HT1080 (cell line): ENCODE measurements at regions not wholly inside any gene's neighbourhood (a gene's known extent, or its start where the extent isn't known, plus 50 kb on each side); places are given as distances from the start of the nearest gene placed in this dataset.

Experiments used
- DNase-seq: peaks from one replicate; pipeline ENCODE4 v3.0.0-alpha.2; 2015; ENCODE audit warnings: low read depth

DNA sequence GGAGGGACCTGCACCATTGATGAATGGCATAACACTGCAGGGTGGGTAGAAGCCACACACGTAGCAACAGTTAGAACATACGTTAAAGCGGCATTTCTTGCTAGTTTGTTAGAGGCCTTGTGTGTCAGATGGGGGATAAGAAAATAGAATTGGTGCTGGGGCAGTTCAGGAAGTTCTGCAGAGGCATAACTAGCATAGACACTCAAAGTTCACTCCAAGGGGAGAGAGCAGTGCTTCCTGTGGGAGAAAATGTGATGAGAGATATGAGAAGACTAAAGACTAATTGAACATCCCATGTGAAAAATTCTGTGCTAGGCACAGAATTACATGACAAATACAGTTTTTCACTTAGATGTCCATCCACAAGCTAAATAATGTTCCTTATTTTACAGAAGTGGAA, 327.1 kb downstream of the ZNF621 start:
- no peak for DNase-seq

DNA sequence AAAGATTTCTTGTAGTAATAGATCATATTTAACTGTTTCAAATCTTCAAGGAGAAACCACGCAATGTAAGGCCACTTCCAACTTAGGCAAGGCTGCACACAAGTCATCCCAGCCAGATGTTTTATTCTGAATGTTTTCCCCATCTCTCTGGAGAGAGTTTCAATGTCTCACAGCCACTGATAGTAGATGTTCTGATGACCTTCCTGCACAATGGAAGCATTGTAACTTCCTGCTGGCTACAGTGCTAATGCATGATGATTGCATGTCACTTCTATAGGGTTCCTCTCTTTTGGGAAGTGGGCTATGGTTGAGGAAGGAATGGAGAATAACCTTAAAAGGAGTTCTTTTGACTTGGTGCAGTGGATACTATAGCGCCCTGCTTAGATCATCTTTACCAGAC, 328.0 kb downstream of the ZNF621 start:
- DNase-seq: no peak

DNA sequence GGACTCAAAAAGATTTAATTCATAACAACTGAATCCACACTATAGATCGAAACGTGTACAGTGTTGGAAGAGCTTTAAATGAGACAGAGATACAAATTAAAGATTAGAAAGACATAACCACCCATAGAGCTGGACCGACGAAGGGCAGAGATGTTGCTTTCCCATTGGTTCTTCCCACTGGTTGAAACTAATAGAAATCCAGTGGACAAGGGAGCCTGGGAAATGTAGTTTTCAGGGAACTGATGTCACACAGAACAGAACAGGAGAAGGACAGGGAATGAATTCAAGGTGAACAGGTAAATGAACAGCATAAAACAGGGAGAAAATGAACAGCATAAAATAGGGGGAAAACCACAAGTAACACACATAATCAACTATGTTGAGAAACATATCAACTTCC, 328.7 kb downstream of the ZNF621 start:
- no peak for DNase-seq

DNA sequence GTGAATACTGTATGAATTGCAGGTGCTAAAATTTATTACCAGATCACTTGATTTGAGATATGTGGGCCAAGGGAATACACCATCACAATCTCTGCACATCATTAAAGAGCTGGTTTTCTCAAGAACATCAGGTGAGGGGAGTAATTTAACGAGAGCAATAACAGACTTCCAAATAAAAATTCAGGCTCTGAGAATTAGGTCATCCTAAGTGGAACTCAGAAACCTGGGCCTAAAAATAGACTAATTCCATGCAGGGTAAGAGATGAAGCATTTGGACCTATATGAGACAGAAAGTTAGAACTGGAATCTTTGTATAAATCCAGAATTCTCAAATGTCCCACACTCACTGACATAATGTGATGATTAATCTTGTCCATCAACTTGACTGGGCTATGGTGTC, 331.1 kb downstream of the ZNF621 start:
- DNase-seq: no peak

DNA sequence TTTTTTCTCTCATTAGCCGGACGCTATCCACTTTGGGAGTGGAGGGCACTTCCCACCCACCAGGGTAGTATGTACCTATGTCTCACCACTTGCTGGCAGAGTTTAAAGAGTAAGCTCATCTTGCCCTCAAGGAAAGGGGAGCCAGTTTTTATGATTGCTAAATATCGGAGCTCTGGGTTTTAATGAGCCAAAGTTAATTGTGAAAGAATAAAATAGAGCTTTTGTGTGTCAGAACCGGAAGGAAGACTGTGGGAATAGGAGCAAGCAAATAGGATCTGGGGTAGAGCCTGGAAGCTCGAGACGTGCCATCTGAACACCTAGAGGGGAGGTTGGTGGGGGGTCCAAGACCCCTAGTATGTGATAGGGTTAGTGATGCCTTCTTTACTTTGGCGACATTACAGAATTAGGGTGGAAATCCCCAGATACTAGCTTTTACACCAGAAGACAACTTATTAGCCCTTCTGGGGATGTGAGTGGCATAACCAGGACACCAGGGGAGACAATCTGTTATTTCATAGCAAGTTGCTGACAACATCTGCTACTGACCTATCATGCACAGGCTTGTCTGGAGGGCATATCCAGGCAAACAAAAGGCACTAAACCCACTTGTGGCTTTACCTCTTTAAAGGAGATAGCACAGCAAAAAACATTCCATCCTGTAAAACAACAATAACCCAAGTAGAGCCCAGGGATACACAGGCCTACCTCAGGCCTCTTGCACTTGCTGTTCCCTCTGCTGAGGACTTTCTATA, 333.8 kb downstream of the ZNF621 start:
- no peak for DNase-seq

DNA sequence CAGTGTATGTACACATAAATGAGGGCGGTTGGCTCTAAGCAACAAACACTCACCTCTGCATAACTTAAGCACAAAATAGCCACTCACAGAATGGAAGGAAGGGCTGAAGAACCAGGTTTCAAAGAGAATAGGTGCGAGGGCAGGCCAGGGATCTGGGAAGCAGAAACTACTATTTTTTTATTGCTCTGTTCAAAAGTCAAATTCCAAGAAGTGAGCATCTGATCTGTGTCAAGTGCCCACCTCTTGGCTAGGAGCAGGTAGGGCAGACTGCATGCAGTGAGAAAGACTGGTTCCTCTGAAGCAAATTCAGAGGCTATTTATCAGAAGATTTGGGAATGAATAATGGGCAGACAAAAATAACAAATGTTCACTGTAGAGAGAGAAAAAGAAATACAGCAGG, 336.4 kb upstream of the CTNNB1 start:
- no peak for DNase-seq

DNA sequence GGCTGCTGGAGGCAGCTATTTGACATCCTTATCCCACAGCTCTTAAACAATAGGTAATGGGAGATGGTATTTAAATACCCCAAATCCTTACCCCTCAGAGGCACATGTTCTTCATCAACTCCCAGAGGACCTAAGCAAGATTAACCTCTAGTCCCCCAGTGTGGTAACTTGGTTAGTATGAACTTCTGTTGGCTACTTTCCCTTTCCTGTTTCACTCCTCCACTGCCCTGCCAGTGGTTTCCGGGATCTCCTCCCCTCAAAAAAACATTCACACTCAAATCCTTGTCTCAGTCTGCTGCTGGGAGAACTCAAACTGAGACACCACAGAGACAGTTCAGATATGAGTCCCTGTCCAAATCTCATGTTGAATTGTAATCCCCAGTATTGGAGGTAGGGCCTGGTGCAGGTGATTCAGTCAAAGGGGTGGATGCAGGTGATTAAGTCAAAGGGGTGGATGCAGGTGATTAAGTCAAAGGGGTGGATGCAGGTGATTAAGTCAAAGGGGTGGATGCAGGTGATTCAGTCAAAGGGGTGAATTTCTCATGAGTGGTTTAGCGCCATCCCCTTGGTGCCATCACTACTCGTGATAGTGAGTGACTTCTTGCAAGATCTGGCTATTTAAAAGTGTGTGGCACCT, 335.0 kb upstream of the CTNNB1 start:
- DNase-seq: peak; percentile 29

DNA sequence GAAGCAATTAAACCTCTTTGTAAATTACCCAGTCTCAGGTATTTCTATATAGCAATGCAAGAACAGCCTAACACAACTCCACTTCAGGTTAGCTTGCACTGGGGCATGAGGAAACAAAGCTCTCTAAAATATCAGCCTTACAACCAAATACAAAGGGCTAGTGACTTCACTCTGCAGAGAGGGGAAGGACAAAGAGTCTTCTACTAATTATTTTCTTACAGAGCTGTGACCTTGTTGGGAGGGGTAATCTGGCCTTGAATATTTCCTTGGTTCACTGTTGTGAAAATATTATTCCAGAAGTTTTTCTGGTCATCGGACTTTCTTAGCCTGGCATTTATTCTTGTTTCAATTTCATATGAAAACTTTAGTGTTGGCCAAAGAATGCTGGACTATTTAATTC, 334.4 kb upstream of the CTNNB1 start:
- DNase-seq: no peak

DNA sequence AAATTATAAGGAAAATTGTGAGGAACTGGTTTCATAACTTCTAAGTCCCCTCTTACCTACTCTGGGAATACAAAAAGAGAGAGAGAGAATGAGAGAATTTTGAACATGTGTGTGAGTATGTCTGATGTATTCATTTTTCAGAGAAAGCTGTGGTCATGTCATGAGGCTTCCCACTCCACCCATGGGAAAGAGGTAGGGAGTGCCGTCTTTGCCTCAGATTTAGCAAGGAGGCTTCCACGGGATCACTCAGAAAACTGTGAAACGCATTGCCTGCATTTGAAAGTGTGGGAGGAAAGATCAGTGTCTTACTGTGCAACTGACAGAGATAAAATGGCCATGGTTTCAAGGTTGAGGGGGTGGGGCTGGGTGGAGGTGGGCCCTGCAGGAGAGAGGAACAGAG, 331.5 kb upstream of the CTNNB1 start:
- DNase-seq: no peak

DNA sequence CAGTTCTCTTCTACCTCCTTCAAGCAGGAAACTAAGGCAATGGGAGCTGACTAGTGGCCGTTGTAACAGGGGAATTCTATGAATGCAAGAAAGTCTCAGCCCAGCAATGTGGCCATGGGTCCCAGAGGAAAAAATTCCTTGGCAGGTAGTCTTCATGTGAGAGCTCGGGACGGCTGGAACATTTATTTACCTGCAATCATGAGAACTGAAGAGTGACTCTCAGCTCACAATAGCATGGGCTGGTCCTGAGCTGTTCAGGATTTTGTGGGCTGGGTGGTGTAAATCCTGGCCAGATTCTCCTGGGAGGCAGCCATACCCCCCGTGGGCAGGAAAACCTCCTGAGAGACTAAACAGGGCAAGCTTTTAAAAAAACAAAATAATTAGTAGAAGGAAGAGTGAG, 330.3 kb upstream of the CTNNB1 start:
- DNase-seq: no peak

DNA sequence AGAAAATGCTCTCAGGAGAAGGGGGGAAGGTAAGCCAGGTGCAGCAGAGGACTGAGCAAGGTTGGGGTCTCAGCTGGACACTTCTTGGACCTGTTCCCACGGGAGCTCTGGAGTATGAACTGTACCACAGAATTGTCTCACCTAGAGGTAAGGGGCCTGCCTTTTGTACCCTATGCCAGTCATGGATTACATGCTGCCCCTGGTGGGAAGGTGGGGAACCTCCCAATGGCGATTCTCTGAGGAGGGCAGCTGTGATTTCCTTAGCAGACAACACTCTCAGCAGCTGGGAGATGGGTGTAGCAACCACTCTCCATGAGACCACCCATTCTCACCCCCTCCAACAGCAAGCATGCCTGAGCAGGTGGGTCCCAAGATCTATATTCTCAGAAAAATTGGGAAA, 329.4 kb upstream of the CTNNB1 start:
- DNase-seq: no peak

DNA sequence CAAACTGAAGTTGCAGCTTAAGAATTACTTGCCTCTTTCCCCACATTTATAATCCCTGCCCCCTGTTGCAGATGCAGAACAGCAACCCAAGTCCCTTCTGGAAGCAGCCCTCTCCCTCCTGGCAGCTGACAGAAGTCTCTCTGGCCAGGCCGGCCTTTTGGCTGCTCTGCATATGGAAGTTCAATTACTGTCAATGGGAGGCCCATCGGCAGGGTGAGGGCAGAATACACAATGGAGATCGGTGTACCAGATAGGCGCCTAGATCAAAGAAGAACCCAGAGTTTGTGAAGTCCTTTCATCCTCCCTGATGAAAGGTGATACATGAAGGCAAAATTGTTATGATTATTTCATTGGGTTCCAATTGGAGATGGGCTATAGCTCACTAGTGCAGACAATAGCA, 327.9 kb upstream of the CTNNB1 start:
- DNase-seq: no peak

DNA sequence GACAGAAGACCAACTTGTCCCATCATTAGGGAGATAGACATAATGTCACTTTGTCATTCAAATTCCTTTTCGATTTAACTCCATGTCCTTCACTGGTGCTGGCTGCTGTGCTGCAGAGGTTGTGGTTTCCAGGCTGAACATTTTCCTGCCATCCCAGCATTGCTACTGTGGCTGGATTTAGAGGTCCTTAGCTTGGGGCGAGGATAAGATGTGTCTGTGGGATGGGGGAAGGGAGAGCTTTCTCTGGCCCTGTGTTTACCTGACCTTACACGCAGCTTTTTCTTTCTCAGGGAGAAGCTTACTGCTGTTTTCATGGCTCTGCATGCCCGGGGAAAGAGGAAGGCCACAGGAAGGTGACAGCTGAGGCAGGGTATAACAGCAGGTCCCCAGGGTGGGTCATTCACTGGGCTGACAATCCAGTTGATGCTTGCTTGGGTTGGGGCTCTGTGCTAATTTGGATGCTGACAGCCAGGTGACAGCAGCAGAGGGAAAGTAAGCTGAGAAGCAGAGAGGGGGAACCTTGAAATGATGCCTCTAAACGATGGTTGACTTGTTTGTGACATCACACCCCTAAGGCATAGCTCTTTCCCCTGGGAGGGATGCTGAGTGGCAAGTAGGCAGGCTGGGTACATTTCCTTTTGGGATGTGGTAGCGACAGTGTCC, 326.9 kb upstream of the CTNNB1 start:
- DNase-seq: no peak

DNA sequence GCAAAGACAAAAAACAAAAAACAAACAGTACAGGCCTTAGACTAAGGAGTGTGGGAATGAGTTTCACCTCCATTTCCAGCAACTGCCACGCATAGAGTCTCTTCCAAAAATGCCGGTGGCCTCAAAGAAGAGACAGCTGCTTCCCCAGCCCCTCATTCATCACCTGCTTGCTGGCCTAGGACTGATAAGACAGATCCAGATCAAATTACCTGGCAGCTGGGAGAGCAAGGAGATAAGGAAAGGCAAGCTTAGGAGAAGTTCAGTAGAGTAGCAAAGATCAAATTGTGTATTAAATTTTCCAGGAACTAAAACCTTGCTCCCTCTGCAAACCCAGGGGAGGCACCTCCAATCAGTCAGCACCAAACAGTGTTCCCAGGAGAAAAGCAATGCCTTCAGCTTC, 325.8 kb upstream of the CTNNB1 start:
- no peak for DNase-seq

DNA sequence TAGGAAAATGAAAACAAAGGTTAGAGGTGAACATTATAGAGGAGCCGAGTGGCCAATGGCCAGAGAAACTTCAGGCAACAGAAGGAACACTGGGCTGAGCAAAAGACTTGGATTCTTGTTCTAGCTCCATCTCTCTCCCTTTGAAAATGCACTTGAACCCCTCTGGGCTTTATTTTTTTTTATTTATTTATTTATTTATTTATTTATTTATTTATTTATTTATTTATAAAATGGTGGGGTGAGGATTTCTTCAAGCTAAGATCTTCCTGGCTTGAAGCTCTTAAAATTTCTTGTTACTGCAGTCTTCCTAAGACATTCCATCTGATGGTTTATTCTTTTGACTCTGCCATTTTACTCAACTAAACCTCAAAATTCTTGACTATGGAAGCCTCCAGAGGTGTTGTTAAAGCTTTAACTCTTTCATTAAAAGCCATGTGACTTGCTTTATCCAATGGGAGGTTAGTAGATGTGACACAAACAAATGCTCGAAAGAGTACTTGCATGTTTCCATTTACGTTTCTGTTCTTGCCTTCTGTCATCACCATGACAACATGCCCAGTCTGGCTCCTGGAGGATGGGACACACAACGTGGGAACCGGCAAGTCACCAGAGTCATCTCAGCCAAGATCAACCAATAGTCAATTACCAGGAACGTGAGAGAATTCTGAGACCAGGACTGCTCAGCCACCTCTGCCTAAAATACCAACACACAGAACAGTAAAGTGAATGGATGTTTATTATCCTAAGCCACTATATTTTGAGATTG, 325.2 kb upstream of the CTNNB1 start:
- no peak for DNase-seq

DNA sequence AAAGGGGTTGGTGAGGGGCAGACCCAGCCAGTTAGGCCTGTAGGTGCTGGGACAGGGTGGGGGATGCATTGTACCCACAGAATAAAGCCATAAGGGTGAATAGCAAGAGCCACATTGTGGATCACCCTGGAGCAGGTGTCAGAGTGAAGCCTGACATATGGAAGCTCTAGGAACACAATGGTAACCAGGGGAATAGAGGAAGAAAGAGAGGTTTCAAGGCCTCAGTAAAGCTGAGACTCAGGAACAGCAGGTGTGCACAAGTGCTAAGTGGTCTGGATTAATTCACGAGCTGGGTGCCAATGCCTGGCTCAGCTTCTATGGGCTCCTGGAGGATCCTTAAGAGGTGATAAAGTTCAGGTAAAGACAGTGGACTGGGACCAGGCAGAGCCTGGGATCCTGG, 323.7 kb upstream of the CTNNB1 start:
- DNase-seq: no peak

DNA sequence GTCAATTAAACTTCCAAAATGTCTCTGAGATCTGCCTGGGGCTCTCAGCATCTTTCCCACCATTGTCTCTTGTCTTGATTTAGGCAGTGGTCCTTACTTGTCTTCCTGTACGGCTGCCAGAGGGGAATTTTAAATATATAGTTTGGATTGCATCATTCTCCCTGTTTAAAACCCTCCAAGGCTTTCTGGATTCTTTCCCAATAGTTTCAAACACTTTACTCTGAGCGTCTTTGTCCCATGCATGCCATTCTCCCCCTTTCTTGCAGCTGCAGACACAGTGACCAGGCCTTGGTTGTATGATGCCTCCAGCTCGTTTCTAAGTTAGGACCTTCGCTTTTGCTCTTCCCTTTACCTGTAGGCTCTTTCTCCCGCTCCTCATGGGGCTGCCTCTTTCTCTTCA, 323.3 kb upstream of the CTNNB1 start:
- no peak for DNase-seq

DNA sequence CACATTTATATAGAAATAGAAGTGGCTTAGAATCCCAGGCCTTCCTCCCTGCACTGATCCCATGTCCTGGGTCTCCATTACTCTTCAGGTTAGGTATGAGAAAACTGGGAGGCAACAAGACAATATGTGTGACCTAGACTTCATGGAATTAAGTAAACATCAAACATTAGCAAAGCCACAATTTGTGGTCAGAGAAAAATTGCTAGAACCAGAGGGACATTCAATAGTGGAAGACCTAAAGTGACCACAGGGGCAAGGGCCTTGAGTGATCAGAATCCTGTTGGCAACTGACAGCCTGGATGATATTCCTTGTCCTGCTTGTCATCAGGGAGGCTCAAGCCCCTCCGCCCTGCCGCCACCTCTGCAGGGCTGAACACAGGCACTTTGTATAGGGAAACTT, 322.8 kb upstream of the CTNNB1 start:
- DNase-seq: no peak

DNA sequence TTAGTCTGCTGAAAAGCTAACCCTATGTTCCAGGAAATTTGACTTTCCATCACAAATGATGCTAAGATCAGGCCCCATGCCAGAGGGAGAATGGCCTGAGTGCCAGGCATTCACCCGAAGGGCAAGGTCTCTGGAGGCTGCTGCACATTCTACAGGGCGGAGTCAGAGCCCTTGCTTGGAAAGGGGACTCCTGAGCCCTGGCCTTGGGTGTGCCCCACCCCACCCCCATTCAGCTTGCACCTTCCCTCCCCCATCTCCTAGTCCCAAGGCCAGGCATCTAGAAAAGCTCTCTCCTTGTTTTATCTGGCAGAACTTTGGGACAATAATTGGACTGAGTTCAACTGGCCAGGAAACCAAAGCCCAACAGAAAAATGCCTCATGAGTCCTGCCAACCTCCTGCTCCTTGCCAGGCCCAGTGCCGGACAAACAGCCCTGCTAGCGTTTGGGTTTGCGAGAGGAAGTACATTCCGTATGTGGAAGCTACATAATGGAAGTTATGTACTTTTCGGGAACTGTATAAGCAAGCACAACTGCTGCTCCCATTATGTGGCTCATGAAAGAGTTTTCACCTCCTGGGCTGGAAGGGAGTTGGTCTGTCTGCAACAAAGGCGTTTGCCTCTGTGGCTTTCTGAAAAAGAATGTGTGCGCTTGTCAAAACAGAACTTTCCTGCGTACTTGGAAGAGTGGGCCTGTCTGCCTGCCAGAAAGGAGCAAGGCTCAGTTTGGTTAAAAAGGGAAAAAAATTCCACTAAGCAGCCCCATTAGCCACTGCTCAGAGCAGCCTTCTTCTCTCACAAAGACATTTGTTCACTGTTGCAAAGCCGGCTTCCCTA, 321.5 kb upstream of the CTNNB1 start:
- DNase-seq: peak; percentile 11

DNA sequence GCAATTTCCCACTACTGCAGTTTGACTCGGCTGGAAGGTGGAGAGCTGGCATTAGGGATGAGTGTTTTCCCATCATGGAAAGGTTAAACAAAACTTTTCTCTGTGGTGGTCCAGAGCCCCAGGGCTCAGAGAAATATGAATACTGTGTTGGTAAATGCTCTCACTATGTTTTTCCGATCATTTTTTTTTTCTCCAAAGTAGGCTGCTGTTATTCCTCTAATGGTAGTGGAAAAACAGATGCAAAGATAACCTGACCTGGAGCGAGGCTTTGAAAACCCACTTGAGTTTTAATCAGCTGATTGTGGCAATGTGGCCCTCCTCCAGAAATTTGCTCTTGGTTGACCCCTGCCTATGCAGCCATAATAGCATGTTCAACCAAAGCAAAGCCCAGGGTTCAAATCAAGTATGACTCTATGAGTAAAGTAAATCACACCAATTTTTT, 320.8 kb upstream of the CTNNB1 start:
- DNase-seq: no peak

DNA sequence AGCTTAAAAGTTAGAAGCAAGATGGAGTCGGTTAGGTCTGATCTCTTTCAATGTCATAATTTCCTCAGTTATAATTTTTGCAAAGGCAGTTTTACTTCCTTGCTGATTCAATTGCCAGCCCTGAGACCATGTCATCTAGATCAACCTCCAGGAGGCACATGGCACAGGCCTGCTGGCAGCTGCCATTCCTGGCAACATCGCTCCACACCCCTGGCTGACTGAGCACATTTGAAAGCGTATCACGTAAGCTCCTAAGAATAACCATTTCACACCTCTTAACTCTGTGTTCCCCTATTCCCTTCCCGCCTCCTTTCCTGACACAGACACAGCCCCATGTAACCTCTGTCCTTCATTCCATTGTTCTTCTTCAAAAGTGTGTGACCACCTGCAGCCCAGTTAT, 313.9 kb upstream of the CTNNB1 start:
- no peak for DNase-seq
